ENCODE measurements at regions not wholly inside any gene's neighbourhood (a gene's known extent, or its start where the extent isn't known, plus 50 kb on each side); places are given as distances from the start of the nearest gene placed in this dataset.

DNA sequence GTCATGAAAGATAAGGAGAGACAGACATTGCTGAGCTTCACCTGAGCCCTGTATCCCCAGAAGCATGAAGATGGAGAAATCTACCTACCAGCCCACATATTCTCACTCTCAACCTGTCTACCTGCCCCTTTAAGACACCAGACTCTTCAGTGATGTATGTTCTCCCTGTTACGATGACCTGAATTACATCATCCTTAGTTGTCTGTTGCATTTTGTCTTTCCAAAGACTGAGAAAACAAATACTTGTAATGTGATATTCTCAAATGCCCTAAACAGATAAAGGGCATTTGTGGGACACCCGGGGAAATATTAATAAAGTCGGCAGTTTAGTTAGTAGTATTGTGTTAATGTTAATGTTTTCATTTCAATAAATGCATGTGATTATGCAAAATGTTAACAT lies 305.8 kb upstream of the IGFBP3 start:
- no peak for DNase-seq (ENCODE audit: low read depth, low spot score)
- TF ChIP-seq, protein P1, sequence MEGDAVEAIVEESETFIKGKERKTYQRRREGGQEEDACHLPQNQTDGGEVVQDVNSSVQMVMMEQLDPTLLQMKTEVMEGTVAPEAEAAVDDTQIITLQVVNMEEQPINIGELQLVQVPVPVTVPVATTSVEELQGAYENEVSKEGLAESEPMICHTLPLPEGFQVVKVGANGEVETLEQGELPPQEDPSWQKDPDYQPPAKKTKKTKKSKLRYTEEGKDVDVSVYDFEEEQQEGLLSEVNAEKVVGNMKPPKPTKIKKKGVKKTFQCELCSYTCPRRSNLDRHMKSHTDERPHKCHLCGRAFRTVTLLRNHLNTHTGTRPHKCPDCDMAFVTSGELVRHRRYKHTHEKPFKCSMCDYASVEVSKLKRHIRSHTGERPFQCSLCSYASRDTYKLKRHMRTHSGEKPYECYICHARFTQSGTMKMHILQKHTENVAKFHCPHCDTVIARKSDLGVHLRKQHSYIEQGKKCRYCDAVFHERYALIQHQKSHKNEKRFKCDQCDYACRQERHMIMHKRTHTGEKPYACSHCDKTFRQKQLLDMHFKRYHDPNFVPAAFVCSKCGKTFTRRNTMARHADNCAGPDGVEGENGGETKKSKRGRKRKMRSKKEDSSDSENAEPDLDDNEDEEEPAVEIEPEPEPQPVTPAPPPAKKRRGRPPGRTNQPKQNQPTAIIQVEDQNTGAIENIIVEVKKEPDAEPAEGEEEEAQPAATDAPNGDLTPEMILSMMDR (IDR thresholded peaks at IDR 0.05; ENCODE audit: insufficient read depth, low read length, missing control alignments): no peak
- CTCF ChIA-PET: interaction anchor here (1.0 to 1.3 kb wide), 2 partner anchors 21 to 304 kb away, joined by 3 to 4 read pairs; no protein-coding TSS in a partner anchor
- H3K4me3 ChIP-seq (ENCODE audit: low read depth, low read length): no peak overlapping the region
- POLR2A ChIA-PET: no interaction called here

DNA sequence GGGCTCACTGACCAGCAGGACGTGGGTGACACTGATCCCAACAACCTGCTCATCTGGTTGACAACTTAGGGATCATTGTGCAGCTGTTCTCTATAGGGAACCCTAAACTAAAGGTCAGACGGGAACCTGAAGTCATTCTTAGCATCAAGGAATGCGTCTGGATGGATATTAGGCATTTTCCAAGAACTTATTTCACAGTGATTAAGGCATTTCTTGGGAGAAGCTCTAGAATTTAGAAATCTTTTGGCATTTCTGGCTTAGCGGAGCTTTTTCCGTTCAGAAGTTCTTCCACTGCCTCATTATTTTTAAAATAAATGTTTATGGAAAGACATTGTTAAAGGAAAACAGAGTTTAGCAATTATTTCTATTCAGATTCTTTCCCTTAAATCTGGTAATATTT lies 303.3 kb upstream of the IGFBP3 start:
- ChIA-PET POLR2A (no interaction called here), CTCF (no interaction called here)
- DNase-seq (ENCODE audit: low read depth, low spot score): no peak
- TF ChIP-seq, protein P1 (IDR thresholded peaks at IDR 0.05; ENCODE audit: insufficient read depth, low read length, missing control alignments): no peak
- H3K4me3 ChIP-seq (ENCODE audit: low read depth, low read length): no peak overlapping the region

DNA sequence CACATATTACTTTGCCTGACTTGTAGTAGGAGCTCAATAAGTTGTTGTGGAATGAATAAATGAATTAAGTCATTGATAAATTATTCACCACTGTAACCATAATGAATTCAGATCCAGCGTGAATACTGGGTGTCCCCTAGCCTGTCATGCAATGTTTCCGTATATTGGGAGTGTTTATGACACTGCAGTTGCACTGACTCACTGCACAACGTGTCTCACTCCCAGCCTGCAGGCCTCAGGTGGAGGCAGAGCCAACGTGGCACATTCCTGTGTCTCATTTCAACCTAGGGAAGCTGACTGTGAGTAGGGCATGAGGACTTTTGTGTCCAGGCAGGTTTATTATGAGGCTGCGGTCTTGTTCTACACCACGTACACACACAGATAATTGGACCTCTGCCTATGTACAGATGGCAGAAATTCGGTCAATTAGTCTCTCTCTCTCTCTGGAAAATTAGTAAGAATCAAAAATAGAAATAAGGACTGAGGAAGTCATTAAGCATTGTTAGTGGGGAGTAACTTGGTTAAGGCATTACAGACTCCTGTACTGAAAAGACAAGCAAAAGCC lies 299.1 kb upstream of the IGFBP3 start:
- ChIA-PET POLR2A (no interaction called here), CTCF (interaction anchor here (1.1 to 1.5 kb wide), 4 partner anchors 20 to 299 kb away, joined by 3 to 6 read pairs (median 3); partner anchors contain the start of gene IGFBP3)
- H3K4me3 ChIP-seq (ENCODE audit: low read depth, low read length): no peak overlapping the region
- TF ChIP-seq, protein P1 (IDR thresholded peaks at IDR 0.05; ENCODE audit: insufficient read depth, low read length, missing control alignments): no peak
- no peak for DNase-seq (ENCODE audit: low read depth, low spot score)

DNA sequence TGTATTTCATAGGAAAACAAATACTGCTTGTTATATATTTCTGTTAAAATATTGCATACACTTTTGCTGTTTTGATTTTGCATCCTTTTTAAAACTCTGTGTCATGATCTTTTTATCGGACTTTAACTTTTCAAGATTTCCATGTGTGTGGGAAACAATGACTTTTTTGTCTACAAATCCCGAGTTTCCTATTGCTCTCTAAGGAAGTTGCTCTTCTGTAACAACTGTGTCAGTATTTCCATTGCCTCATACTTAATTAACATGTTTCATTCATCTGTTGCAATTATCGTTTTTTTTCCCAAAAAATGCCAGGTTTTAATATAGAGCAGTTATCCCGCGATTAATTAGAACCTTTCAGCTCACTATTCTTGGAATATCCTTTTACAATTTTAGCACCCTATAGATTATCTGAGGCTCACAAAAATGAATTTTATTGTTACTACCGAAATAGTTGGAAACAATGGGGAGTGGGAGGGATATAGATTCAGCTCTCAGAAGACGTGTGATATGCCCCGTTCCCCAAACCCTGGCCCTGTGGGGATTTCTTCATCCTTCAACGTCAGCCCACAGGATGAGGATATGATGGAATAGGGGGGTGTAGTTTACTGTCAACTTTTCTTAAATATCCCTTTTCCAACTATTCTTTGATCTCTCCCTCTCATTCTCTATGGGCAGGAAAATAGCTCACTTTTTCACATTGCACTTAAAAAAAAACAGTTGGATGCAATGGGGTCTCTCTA lies 297.6 kb upstream of the IGFBP3 start:
- TF ChIP-seq, protein P1 (IDR thresholded peaks at IDR 0.05; ENCODE audit: insufficient read depth, low read length, missing control alignments): no peak
- ChIA-PET CTCF (interaction anchor here (1.1 kb wide), 1 partner anchor 297 kb away, joined by 3 read pairs; the partner anchor contains the start of gene IGFBP3), POLR2A (no interaction called here)
- no peak for DNase-seq (ENCODE audit: low read depth, low spot score)
- H3K4me3 ChIP-seq (ENCODE audit: low read depth, low read length): no peak overlapping the region

DNA sequence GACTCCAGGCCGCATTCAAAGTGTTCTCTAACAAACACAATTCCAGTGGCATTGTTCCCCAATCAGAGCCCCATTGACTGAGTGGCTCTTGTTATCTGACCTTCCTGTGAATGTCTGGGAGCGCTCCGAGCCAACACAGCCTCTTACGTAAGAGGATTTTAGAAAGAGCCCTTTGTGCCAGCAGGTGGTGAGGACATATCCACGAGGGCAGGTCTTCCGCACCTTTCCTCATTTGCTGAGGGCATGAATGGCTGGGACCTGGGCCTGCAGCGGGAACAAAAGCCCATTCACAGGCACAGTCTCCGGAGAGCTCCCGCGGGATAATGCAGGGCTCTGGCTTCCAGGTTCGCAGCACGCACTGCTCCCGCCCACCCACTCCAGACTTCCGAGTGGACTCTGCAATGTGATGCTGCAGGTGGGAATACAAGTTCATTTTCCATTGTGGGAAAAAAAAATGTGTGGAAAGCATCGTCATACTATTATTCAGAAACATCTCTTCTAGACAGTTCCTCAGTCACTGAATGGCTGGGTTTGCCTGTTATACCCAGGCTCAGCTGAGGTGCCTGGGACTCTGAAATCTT lies 295.0 kb upstream of the IGFBP3 start:
- DNase-seq (ENCODE audit: low read depth, low spot score): no peak
- CTCF ChIA-PET: no interaction called here
- TF ChIP-seq, protein P1 (IDR thresholded peaks at IDR 0.05; ENCODE audit: insufficient read depth, low read length, missing control alignments): no peak
- no peak overlapping the region for H3K4me3 ChIP-seq (ENCODE audit: low read depth, low read length)
- POLR2A ChIA-PET: no interaction called here

DNA sequence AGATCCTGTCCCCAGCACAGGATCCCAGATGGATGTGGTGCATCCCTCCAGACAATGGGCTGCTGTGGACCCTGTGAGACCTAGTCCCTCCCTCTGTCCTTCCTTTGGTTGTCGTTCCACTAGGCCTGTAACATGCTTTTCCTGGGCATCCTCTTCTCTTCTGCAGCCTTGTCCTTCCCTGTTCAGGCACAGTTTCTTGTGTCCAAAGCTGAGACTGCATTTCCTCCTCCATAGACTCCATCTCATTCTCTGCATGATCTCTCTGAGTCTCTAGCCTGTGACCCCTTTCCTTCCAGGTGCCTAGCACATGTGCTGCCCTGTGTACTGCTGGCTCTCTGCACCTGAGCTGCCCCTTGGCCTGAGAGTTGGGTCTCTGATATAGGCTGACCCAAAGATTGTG lies 293.5 kb upstream of the IGFBP3 start:
- H3K4me3 ChIP-seq (ENCODE audit: low read depth, low read length): no peak overlapping the region
- CTCF ChIA-PET: interaction anchor here (0.8 to 0.9 kb wide), 2 partner anchors 12 to 324 kb away, joined by 3 read pairs; no protein-coding TSS in a partner anchor
- POLR2A ChIA-PET: no interaction called here
- TF ChIP-seq, protein P1 (IDR thresholded peaks at IDR 0.05; ENCODE audit: insufficient read depth, low read length, missing control alignments): no peak
- DNase-seq (ENCODE audit: low read depth, low spot score): no peak

All from AG04449 (cell line).